SHP77 treated with DMSO at 0.1 percent for 48 hours (cell line): ENCODE measurements at regions not wholly inside any gene's neighbourhood (a gene's known extent, or its start where the extent isn't known, plus 50 kb on each side); places are given as distances from the start of the nearest gene placed in this dataset.

Source experiments
- DNase-seq: peaks from one replicate; lab custom pipeline; 2025; lab: John Stamatoyannopoulos, UW

DNA sequence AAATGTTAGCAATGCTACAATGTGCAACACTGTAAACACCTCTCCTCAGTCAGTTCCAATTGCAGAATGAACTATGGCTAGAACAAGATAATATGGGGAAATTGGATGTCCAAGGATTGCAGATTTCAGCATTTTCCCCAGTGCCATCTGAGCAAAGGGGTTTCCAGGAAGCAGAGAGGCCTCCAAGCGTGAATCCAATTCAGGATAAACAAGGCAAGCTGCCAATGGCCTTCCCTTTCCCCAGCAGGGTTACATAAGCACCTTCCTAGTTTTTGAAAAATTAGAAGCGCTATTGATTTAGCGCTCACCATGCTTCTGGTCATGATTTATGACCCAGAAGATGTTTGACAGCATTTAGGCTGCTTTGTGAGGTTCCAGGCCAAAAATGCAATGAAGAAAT lies 223.0 kb upstream of the GATB start:
- peak; percentile 16 for DNase-seq

DNA sequence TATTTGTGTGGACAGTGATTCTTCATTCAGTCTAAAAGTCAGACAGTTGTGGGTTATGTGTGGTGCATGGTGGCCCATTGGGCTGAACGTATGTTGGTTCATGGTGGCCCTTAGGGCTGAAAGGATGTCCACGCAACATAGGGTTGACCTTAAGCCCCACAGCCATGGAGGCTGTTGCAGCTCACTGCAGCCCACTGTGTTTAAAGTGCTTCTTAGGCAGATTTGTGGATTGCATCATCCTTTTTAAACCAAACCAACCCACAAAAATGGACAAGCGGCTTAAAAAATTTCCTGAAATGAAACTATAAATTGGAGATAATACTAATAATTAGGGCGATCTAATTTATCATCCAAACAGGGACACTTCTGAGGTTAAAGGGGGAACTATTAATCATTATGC lies 219.0 kb upstream of the GATB start:
- DNase-seq: no peak

DNA sequence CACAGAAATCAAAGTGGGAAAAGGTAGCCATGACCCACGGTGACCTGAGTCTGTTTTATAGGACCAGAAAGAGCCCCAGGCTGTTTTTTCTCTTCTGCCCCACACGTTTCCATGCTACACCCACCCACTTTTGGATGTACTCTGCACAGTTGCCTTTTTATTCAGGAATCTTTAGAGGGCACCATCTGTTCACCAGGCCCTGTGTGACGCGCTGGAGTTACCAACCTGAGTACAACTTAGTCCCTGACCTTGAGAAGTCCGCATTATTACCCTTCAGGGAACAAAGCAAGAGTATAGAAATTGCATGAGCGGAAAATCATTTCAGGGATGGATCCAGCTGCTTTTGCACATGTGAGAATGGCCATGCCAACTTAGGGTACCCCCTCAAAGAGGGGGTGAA lies 207.8 kb upstream of the GATB start:
- DNase-seq: no peak

DNA sequence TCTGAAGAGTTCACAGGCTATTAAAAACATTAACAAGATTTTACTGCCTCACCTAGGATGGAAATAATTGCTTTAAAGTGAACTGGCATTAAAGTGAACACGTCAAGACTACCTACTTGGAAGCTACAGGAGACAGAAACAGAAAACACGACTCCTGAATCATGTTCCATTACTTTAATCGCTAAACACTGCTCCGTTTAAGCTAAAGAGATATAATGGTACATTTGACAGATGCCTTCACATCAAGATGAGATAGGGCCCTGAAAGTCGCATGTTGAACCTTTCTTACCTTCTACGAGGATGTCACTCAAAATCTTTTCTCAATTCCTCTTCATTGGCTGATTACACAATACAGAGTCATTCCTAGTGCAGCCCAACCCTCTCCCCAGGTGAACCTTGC lies 206.3 kb upstream of the GATB start:
- no peak for DNase-seq

DNA sequence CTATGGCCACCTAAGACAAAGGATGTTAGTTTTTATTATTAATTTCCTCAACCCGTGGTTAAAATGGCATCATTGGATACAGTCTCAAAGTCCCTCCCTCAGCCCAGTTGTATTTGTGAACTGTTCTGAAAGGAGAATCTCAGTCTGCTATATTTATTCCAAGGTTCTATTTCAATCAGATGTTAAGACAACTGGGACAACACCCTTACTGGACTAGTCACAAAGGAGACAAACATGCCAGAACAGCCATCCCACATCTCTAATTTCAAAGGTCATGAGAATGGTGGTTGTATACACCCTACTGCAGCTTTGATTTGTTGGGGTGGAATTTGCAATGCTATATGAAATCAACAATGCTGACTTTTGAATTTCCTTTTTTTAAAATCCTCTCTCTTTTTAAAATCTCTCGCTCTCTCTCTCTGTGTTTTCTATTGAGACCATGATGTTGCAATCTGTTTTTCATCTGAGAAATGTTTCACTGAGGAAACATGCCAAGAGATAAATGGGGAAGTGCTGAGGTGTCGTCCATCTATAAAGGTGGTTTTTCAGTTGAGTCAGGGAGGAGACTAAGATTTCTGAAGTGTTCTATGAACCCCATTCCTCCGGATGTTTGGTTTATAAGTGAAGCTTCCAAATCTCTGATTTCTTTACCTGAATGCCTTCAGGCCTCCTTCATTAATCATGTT lies 201.5 kb upstream of the GATB start:
- DNase-seq: no peak

DNA sequence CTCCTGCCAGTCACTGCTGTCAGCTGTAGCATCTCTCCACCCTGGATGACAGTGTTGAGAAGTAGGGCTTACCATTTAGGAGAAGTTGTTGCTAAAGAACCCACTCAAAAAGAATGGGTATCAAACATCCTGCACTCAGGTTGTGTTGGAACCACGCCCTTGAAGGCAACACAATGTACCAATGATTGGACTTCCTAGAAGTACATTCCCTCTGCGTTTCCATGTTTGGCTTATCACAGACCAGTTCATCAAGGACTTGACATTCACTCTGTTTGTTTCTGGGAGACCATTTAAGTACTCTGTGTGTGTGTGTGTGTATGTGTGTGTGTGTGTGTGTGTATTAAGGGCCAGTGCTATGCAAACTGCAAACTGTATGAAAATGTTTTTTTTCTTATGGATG lies 200.6 kb upstream of the GATB start:
- DNase-seq: no peak

DNA sequence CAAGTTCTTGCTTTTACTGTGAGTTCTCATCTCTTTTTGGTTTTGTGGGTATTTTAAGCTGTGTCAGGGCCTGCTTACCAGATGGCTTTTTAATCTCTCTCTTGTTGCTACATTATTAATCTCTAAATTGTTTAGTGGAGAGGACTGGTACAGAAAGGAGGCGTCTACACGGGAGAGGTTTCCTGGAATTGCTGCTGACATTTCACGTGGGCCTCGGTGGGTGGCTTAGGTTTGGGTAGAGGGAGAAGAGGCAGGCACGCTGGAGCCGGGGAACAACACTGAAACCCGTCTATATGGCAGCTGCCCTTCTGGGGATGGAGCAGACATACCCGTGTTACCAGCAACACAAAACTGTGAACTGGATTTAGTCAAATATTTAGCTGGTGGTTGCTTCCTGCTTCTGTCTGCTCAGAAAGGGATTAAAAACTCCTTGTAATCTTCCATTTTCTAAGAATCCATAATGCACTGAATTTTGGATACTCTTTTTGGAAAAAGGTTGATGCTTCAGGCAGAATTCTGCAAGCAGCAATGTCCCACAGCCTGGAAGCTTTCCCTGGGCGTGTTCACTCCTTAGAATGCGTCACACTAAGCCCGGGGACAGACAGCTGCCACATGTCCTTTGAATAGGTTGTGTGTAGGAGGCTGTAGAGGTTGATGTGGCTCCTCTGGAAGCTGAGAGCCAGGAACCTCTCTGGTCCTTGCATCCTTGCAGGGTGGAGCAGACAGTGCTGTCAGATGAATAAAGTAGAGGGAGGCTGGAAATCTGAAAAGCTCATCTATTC lies 199.8 kb upstream of the GATB start:
- no peak for DNase-seq

DNA sequence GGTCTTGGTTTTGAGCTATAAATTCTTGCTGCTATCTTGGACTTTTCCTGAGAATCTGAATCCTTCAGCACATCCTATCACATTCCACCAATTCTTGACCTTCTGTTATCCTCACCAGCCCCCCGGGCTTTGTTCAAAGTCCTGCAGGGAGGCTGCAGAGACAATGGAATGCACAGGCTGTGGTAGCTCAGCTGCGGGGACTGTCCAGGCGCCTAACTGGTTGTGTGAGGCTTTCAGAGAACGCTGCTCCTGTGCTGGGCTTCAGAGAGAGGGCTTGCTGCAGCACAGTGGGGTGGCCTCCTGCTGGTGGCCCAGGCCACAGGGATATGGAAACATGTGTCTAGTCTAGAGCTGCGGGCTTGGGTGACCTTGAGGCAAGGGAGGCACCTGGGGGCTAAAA lies 196.3 kb upstream of the GATB start:
- DNase-seq: no peak

DNA sequence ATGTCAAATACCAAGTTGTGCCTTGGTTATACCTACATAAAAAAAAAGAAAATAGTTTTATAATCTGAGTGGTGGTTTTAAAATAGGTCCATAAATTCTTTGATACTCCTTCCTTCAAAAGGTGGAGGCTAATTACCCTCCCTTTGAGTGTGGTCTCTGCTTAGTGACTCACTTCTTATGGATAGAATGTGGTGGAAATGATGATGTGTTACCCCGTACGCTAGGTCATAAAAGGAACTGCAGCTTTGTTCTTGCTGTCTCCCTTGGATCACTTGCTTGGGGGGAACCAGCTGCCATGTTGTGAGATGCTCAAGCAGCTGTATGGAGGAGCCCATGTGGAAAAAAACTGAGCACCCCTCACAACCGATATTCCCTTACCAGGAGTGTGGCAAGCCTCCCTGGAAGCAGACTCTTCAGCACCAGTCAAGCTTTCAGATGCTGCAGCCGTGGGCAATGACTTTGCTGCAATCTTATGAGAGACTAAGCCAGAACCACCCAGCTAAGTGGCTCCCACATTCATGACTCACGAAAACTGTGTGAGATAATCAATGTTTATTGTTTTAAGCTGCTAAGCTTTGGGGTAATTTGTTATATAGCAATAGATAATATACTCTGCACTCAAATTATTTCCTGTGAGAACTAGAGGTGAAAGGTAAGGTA lies 195.0 kb upstream of the GATB start:
- no peak for DNase-seq

DNA sequence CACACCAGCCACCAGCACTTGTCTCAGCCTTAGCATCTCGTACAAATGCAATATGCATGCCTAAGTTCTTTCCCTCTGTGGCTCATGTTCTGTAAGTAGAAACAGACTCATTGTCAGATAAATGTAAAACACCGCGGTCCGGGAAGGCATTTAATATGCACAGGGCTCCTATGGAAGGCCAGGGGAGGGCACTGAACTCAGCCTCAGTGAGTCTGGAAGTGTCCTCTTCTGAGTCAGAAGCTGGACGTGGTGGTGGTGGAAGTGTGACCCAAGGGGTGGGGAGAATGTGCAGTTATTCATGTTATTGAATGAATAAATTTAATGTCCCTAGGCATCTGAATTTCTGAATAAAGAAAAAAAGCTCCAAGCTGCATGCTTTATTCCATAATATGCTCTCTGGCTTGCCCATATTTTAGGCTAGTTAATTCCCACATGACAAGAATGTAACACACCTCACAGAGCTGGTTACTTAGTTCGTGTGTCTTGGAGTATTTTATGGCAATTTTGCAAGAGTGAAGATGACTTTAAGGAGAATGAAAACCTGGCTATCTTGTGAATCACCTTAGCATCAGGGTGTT lies 193.1 kb upstream of the GATB start:
- DNase-seq: no peak

DNA sequence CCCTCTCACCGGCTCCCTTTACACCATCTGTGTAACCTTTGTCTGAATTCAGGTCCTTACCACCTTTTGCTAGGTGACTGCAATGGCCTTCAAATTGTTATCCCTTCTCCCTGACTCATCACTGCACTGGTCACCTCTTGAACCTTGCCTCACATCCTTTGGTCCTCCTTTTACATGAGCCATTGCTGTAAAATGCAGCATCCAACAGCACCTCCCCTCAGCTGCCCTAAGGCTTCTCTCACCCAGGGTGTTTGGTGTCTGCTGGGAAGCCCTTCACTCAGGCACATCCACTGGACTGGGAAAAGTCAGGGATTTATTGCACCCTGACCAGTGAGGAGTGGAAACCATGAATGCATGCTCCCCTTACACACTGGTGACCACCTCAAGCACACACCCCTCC lies 192.5 kb upstream of the GATB start:
- DNase-seq: no peak

DNA sequence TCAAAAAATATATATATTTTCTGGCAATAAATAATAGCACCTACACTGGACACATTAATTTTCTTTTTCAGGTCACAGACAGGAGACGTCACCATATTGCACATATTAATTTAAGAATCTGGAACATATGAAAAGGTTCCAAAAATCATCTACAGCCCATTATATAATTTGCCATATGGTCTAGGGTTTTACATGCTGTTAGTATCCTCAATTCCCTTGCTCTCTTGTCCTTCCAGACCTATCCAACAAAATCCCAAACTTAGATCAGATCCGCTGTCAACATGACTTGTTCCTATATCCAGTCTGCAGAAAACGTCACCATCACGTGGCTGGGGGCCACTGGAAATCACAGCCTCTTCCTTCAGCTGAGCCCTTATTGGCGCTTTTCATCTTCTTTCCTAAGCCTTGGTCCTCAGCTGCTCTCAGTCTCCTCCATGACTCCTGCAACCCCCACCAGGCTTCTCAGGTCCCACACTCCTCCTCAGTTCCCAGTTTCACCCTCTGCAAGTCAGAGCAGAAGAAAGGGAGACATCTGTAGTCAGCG lies 192.0 kb upstream of the GATB start:
- DNase-seq: no peak

DNA sequence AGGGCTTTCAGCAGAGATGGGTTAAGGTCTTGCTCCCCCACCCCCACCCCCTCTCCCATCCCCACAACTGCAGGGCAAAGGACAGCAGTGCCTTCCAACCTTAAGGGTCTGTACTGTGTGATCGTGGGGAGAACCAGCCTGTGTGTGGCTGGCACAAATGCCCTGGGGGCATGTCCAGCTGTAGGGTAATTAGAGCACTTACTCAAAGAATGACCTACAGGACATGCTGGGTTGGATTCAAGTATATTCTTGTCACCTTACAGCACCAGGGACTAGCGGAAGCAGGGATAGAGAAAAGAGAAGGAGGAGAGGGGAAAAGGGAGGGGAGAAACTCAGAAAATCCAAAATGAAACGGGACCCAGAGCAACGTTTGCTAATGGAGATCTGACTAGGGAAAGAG lies 191.3 kb upstream of the GATB start:
- DNase-seq: no peak

DNA sequence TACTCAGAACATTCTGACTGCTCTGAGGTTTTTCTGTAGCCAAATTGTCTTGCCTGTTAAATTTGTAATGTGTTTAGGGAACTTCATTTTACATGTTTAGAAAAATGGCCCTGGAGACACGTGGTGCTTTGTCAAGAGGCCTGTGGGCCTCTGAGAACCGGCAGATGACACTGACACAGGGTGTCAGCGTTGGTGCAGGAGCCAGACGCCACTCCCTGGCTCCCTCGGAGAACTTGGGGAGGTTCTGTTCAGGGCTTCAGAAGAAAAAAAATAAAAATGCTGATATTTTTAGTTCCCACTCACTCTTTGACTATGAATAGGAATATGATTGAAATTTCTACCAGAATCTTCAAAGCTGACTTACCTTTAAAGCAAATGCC lies 190.9 kb upstream of the GATB start:
- DNase-seq: no peak

DNA sequence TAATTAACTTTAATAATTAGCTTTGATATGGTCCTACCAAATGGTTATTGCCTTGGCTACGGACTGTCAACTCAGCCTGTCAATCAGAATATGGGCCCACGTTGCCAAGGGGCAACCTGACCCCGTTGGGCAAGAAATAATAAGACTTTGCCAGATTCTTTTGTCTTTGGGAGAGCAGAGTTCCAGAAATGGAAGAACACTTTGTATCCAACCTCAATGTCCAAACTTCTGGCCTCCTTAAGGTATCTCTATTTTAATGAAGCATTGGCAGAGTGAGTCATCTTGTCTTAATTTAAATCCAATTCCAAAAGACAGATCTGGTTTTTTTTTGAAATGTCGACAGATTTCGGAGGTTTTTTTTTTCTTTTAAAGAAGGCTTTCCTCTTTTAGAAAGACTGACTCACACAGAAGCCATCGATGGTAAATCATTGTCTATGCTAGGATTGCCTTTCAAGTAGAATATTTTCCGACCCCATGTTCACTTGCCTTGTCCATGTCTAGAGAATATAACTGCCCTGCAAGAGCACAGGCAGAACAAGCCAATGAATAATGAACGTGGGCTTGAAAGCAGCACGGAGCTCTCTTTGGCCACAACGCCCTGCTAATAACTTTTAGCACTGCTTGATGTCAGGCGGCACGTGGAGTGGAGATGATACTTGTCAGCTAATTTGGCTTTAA lies 190.3 kb upstream of the GATB start:
- DNase-seq: no peak

DNA sequence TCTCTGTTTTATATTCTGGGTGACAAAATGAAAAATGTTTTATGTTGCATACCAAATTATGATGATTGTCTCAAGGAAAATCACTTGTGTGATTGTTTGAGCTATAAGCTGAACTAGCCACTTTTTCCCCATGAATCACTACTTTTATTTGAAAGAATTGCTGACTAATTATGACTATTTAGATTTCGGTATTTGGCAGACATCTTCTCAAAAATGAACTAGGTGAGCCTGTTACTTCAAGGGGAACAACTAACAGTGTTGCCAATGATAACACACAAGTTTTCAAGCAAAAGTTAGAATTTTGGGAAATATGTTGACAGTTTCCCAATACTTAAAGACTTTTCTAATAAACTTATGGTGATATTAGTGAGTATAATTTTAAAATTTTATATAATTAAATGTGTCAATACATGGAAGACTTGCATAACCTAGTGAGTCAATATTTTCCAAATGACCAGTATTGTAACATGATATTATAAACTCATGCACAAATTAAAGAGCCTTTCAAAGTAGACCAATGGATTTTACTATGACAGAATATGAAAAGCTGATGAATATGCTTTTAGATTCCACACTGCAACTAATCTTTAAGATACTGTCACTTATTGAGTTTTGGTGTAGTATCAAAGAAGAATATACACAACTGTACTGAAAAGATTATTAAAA lies 187.7 kb upstream of the GATB start:
- no peak for DNase-seq

DNA sequence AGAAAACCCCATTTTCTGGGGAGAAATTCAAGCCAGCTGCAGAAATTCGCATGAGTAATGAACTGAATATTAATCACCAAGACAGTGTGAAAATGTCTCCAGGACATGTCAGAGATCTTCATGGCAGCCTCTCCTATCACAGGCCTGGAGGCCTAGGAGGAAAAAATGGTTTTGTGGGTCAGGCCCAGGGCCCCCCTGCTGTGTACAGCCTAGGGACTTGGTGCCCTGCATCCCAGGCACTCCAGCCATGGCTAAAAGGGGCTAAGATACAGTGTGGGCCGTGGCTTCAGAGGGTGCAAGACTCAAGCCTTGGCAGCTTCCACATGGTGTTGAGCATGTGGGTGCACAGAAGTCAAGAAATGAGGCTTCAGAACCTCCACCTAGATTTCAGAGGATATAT lies 185.9 kb upstream of the GATB start:
- DNase-seq: no peak

DNA sequence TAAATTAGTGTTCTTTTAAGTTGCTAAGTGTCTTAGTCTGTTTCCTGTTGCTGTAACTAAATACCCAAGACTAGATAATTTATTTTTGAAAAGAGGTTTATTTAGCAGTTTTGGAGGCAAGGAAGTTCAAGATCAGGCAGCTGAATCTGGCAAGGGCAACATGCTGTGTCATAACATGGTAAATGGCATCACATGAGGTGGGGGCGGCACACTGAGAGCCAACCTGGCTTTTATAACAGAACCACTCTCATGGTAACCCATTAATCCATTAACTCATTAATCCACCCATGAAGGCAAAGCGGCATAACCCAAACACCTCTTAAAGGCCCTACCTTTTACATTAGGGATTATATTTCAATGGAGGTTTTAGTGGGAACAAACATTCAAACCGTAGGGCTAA lies 182.2 kb upstream of the GATB start:
- DNase-seq: no peak

DNA sequence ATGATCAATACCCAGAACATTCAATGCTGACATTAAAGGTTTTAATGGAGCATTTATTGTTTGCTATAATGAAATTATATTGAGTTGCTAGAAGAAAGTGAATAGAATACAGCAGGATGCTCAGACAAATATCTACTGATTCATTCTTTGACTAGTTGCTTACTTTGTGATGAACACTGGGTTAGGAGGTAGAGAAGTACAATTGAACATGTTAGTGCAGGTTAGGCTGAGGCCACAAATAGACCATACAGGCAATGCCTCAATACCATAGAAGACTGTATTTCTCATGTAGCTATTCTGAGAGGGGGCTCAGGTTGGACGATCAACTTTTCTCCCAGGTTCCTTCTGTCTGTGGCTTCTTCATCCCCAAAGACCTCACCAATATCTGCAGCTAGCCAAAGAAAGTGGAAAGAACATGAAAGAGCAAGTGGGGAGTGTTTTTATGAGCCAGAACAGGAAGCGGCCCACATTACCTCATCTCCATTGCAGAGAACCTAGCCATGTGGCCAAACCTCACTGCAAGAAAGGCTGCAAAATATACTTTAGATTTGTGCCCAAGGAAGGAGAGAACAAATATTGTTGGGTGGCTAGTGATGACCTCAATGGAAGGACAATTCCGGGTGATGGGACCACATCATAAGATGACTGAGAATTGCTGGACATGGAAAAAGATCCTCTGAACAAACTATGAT lies 180.3 kb upstream of the GATB start:
- no peak for DNase-seq

DNA sequence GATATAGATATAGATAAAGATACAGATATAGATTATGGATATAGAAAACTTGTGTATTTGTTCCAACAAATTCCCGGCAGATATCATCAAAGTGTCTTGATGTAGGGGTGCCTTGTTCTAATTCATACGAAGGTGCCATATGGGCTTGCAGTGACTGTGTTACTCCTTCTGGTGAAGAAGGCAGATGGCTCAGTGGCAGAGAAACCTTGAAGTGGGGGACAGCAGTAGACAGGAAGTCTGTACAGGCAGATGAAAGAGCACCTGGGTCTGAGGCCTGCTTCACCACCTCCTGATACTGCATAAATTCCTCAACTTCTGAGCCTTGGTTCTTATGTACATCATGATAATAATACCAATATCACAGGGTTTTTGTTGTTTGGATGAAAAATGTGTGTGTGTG lies 179.5 kb upstream of the GATB start:
- no peak for DNase-seq

DNA sequence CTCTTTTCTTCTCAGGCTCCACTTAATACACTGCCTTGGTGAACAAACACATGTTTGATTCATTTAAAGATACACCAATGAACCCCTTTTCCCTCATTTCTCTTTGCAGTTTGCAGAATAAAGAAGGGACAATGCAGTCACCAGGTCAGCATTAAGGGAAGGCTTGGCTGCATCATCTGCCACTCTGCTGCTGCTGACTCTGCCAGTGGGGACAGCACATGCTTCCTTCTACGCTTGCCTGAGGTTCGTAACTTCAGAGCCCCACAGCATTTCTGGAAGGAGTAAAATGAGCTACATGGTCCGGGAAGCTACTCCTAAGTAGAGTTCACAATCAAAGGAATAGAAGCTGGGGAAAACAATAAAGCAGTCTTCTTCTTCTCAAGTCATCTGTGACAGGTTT lies 178.9 kb upstream of the GATB start:
- no peak for DNase-seq
